Liver (tissue), 3 donors: ENCODE measurements at regions not wholly inside any gene's neighbourhood (a gene's known extent, or its start where the extent isn't known, plus 50 kb on each side); places are given as distances from the start of the nearest gene placed in this dataset.

ENCODE experiments used
- CTCF ChIP-seq: fragments of 150-350 bp; IDR thresholded peaks from 2 replicates; pipeline ENCODE4 v1.5.1; 2017; ENCODE audit warnings: improper control_type of control experiment, low read depth, low read length; ENCODE audit not compliant: missing input control
- GABPA ChIP-seq, 2 donors: IDR thresholded peaks in 1 of 2; conservative IDR thresholded peaks in 1 of 2; 2 replicates each; pipeline ENCODE4 v1.6.1; 2016; ENCODE audit warnings: antibody characterized with exemption in 2 of 2, mild to moderate bottlenecking in 1 of 2, moderate library complexity in 1 of 2
- JUND ChIP-seq, 2 donors: IDR thresholded peaks; 2 replicates each; pipeline ENCODE4 v1.6.1; 2016; ENCODE audit warnings: antibody characterized with exemption in 2 of 2
- MAX ChIP-seq: IDR thresholded peaks from 2 replicates; pipeline ENCODE4 v1.6.1; 2016; ENCODE audit warnings: antibody characterized with exemption
- NR2F2 ChIP-seq: IDR thresholded peaks from 2 replicates; pipeline ENCODE4 v1.6.1; 2016; ENCODE audit warnings: antibody characterized with exemption
- RAD21 ChIP-seq, 2 donors: IDR thresholded peaks; 2 replicates each; pipeline ENCODE4 v1.6.1; 2016; ENCODE audit warnings: antibody characterized with exemption in 2 of 2, mild to moderate bottlenecking in 2 of 2
- REST ChIP-seq: IDR thresholded peaks from 2 replicates; pipeline ENCODE4 v1.6.1; 2016; ENCODE audit warnings: antibody characterized with exemption, mild to moderate bottlenecking
- SP1 ChIP-seq: IDR thresholded peaks from 2 replicates; pipeline ENCODE4 v1.6.1; 2018; ENCODE audit warnings: antibody characterized with exemption, mild to moderate bottlenecking
- TAF1 ChIP-seq: conservative IDR thresholded peaks from 2 replicates; pipeline ENCODE4 v1.6.1; 2016; ENCODE audit warnings: antibody characterized with exemption, mild to moderate bottlenecking
- donor health status: healthy.
- donor health status: healthy.

- TF ChIP-seq CTCF (no peak), JUND (IDR thresholded peaks at IDR 0.05) (no peak), RAD21 (IDR thresholded peaks at IDR 0.05) (no peak), TAF1 (no peak), REST (no peak), GABPA (IDR thresholded peaks at IDR 0.05 in 1 of 2, conservative IDR thresholded peaks at IDR 0.05 in 1 of 2) (no peak), NR2F2 (no peak), SP1 (no peak), MAX (no peak)
Observed at GRCh38 chr2:58769111-58769863, 528.2 kb upstream of the FANCL start.
